HG02852 (cell line): ENCODE measurements at regions not wholly inside any gene's neighbourhood (a gene's known extent, or its start where the extent isn't known, plus 50 kb on each side); places are given as distances from the start of the nearest gene placed in this dataset.
"Not testable (repeated sequence)": the region's sequence is repeated elsewhere in the genome, so short reads cannot be mapped to it uniquely, and the experiment has no call there.

ENCODE experiments used
- ATAC-seq: cut with Tn5 transposase; IDR thresholded peaks from one replicate; pipeline ENCODE4 v1.9.1; 2021; ENCODE audit warnings: mild to moderate bottlenecking, moderate library complexity; ENCODE audit not compliant: unreplicated experiment

- not testable (repeated sequence) for ATAC-seq
Measured at GRCh38 chr19:20296314-20296713, 129.3 kb downstream of the ZNF486 start.

DNA sequence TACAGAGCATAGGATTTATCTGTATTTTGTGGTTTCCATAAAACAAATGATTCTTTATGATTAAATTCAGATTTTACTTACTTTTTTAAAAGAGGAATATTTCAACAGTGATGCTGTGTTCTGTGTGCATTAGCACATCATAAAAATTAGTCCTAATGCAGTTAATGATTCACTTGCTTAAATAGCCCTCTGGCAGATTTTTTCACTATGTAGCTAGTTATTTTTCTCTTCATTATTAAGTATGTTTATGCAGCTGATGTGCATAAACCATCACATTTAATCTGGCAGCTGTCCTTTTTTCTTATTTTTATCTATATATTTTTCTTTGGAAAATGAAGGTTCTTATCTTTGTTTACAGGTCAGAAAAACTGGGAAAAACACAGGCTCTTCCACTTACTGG lies 127.2 kb downstream of the ZNF486 start:
- ATAC-seq: no peak

- ATAC-seq: not testable (repeated sequence)
Measured at GRCh38 chr19:20292520-20292919, 125.5 kb downstream of the ZNF486 start.

DNA sequence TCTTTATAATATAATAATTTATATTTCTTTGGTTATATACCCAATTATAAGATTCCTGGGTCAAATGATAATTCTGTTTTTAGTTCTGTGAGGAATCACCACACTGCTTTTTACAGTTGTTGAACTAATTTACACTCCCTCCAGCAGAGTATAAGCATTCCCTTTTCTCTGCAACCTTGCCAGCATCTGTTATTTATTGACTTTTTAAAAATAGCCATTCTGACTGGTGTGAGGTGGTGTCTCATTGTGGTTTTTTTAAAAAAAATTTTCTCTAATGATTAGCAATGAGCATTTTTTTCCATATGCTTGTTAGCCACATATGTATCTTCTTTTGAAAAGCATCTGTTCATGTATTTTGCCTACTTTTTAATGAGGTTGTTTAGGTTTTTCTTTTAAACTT lies 122.2 kb downstream of the ZNF486 start:
- ATAC-seq: no peak

- no peak for ATAC-seq
Measured at GRCh38 chr19:20287070-20287469, 120.1 kb downstream of the ZNF486 start.

DNA sequence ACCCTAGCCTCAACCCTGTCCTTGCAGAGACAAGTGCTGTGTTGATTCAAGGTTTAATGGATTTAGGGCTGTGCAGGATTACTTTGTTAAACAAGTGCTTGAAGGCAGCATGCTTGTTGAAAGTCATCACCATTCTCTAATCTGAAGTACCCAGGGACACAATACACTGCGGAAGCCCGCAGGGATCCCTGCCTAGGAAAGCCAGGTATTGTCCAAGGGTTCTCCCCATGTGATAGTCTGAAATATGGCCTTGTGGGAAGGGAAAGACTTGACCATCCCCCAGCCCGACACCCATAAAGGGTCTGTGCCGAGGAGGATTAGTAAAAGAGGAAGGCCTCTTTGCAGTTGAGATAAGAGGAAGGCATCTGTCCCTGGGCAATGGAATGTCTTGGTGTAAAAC lies 118.9 kb downstream of the ZNF486 start:
- ATAC-seq: not testable (repeated sequence)

GRCh38 chr19:20279516-20279915 lies 112.5 kb downstream of the ZNF486 start:
- no peak for ATAC-seq

- no peak for ATAC-seq
Measured at GRCh38 chr19:20278342-20278741, 111.3 kb downstream of the ZNF486 start.

- ATAC-seq: not testable (repeated sequence)
Measured at GRCh38 chr19:20276732-20277082, 109.7 kb downstream of the ZNF486 start.

DNA sequence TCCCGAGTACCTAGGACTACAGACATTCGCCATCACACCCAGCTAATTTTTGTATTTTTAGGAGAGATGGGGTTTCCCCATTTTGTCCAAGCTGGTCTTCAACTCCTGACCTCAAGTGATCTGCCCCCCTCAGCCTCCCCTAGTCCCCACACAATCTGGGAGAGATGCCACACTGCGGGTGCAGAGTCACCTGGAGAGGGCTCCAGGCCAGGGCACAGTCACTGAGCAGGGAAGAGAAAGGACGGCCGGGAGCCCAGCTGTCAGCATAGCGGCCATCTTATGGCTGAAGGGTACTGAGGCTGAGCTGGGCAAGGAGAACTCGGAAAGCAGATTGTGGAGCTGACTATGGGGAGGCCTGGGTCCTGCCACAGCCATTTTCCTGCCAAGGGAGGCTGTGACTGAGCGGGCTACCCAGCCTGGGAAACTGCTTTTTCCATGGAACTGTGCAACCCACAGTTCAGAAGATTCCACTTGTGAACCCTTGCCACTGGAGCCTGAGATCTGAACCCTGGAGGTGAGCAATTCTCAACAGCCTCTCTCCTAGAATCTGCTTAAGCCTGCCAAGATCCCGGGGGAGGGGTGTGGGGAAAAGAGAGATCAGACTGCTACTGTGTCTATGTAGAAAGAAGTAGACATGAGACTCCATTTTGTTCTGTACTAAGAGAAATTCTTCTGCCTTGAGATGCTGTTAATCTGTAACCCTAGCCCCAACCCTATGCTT lies 109.2 kb downstream of the ZNF486 start:
- no peak for ATAC-seq

DNA sequence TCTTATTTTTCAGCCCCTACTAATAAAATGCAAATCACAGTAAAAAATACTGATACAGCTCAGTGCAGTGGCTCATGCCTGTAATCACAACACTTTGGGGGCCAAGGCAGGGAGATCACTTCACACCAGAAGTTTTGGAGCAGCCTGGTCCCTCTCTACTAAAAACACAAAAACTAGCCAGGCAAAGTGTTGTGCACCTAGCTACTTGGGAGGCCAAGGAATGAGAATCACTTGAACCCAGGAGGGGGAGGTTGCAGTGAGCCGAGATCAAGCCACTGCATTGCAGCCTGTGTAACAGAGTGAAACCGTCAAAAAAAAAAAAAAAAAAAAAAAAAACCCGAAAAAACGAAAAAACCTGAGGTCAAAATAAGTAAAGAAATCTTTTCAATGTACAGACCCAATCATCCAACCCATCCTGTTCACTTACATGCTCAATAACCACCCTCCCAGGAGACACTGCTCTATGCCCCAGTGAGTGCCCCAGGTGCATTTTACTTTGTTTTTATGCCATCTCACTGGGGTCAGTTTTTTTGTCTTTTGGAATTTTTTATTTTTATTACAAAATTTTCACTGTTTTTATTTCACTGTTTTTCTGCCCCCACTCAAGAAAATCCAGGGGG lies 107.0 kb downstream of the ZNF486 start:
- no peak for ATAC-seq

GRCh38 chr19:20273376-20273775 lies 106.4 kb downstream of the ZNF486 start:
- ATAC-seq: no peak

DNA sequence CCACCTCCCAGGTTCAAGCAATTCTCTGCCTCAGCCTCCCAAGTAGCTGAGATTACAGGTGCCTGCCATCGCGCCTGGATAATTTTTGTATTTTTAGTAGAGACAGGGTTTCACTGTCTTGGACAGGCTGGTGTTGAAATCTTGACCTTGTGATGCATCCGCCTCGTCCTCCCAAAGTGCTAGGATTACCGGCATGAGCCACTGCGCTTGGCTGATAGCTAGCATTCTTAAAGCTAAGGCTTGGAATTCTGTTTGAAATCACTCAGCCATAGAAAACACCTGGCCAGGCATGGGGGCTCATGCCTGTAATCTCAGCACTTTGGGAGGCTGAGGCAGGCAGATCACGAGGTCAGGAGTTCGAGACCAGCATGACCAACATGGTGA lies 105.6 kb downstream of the ZNF486 start:
- ATAC-seq: not testable (repeated sequence)

GRCh38 chr19:20271927-20272626 lies 105.1 kb downstream of the ZNF486 start:
- not testable (repeated sequence) for ATAC-seq

- ATAC-seq: no peak
Measured at GRCh38 chr19:20271215-20271926, 104.4 kb downstream of the ZNF486 start.

GRCh38 chr19:20269461-20269860 lies 102.4 kb downstream of the ZNF486 start:
- no peak for ATAC-seq

- ATAC-seq: not testable (repeated sequence)
Measured at GRCh38 chr19:20261513-20261912, 94.5 kb downstream of the ZNF486 start.

DNA sequence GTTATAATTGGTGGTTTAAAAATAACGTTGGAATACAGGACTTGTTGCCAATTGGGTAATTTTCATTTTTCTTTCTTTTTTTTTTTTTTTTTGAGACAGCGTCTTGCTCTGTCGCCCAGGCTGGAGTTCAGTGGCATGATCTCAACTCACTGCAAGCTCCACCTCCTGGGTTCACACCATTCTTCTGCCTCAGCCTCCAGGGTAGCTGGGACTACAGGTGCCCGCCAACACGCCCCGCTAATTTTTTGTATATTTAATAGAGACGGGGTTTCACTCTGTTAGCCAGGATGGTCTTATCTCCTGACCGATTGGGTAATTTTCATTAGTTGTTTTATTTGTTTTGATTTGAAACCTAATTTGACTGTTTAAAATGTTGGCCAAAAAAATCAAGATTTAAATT lies 93.7 kb downstream of the ZNF486 start:
- not testable (repeated sequence) for ATAC-seq

DNA sequence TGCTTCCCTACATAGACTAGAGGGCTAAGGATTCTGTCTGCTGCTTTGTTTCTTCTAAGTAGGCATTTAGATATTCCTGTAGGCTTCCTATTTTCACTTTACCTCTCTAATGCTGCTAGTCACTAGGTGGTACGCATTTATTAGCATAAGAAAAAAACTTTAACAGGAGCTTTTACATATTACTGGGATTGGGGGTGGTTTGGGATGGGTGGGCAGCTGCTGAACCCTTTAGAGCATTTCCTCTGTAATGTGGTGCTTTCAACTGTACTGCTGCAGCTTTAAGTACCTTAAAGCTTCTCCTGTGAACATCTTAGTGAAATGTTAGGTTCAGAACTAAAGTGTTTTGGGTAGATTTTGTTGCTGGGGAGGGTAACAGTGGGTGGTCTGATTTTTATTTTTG lies 92.6 kb downstream of the ZNF486 start:
- no peak for ATAC-seq

- no peak for ATAC-seq
Measured at GRCh38 chr19:20256606-20257005, 89.6 kb downstream of the ZNF486 start.

DNA sequence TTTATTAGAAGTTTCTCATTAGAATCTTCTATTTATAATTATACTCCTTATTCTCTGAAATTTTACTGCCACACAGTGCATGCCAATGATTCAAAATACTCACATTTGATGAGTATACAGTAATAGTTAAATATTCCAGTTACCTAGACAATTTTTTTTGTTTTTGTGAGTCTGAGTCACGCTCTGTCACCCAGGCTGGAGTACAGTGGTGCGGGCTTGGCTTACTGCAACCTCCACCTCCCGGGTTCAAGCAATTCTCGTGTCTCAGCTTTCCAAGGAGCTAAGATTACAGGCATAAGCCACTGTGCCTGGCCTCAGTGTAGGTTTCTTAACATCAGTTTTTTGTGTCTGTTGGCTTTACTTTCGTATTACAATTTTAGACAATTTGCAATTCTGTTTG lies 87.1 kb downstream of the ZNF486 start:
- ATAC-seq: no peak
